ENCODE measurements at regions not wholly inside any gene's neighbourhood (a gene's known extent, or its start where the extent isn't known, plus 50 kb on each side); places are given as distances from the start of the nearest gene placed in this dataset.
"Not testable (repeated sequence)": the region's sequence is repeated elsewhere in the genome, so short reads cannot be mapped to it uniquely, and the experiment has no call there.

- not testable (repeated sequence) for H3K27ac ChIP-seq (ENCODE audit: low read depth, low read length, poor library complexity, severe bottlenecking); H3K4me1 ChIP-seq (ENCODE audit: insufficient read depth, low read length, severe bottlenecking); H3F3A ChIP-seq (ENCODE audit: insufficient read depth, low read length); H3K9me2 ChIP-seq (ENCODE audit: low read depth, low read length); H3K79me2 ChIP-seq (ENCODE audit: insufficient read depth, low read length); H3K9me3 ChIP-seq (ENCODE audit: low read length); H3K4me3 ChIP-seq (ENCODE audit: low read depth, low read length, poor library complexity, severe bottlenecking); H3K4me2 ChIP-seq (ENCODE audit: low read length); H3K27me3 ChIP-seq (ENCODE audit: insufficient read depth, low read length); H4K20me1 ChIP-seq (ENCODE audit: insufficient read depth, low read length); H2AFZ ChIP-seq (ENCODE audit: low read length); H3K36me3 ChIP-seq (ENCODE audit: insufficient read depth, low read length); H3K9ac ChIP-seq (ENCODE audit: low read length)
These were observed 76.2 kb upstream of the PDPR start for GRCh38 chr16:70037913-70038312.

- H3K27ac ChIP-seq (ENCODE audit: low read depth, low read length, poor library complexity, severe bottlenecking); H3K36me3 ChIP-seq (ENCODE audit: insufficient read depth, low read length); H2AFZ ChIP-seq (ENCODE audit: low read length); H3F3A ChIP-seq (ENCODE audit: insufficient read depth, low read length); H3K27me3 ChIP-seq (ENCODE audit: insufficient read depth, low read length); H3K4me3 ChIP-seq (ENCODE audit: low read depth, low read length, poor library complexity, severe bottlenecking); H4K20me1 ChIP-seq (ENCODE audit: insufficient read depth, low read length); H3K9me3 ChIP-seq (ENCODE audit: low read length); H3K79me2 ChIP-seq (ENCODE audit: insufficient read depth, low read length); H3K4me2 ChIP-seq (ENCODE audit: low read length); H3K4me1 ChIP-seq (ENCODE audit: insufficient read depth, low read length, severe bottlenecking); H3K9ac ChIP-seq (ENCODE audit: low read length); H3K9me2 ChIP-seq (ENCODE audit: low read depth, low read length): not testable (repeated sequence)
These were observed 73.6 kb upstream of the PDPR start for GRCh38 chr16:70040554-70040953.

- not testable (repeated sequence) for H3K4me3 ChIP-seq (ENCODE audit: low read depth, low read length, poor library complexity, severe bottlenecking); H4K20me1 ChIP-seq (ENCODE audit: insufficient read depth, low read length); H2AFZ ChIP-seq (ENCODE audit: low read length); H3K36me3 ChIP-seq (ENCODE audit: insufficient read depth, low read length); H3K4me2 ChIP-seq (ENCODE audit: low read length); H3K4me1 ChIP-seq (ENCODE audit: insufficient read depth, low read length, severe bottlenecking); H3K9me2 ChIP-seq (ENCODE audit: low read depth, low read length); H3K9me3 ChIP-seq (ENCODE audit: low read length); H3K27ac ChIP-seq (ENCODE audit: low read depth, low read length, poor library complexity, severe bottlenecking); H3K27me3 ChIP-seq (ENCODE audit: insufficient read depth, low read length); H3F3A ChIP-seq (ENCODE audit: insufficient read depth, low read length); H3K79me2 ChIP-seq (ENCODE audit: insufficient read depth, low read length); H3K9ac ChIP-seq (ENCODE audit: low read length)
These were observed 70.5 kb upstream of the PDPR start for GRCh38 chr16:70043538-70044067.

GRCh38 chr16:70046560-70046959, 67.6 kb upstream of the PDPR start:
- H3K79me2 ChIP-seq (ENCODE audit: insufficient read depth, low read length); H3K4me2 ChIP-seq (ENCODE audit: low read length); H3K9me3 ChIP-seq (ENCODE audit: low read length); H3K4me1 ChIP-seq (ENCODE audit: insufficient read depth, low read length, severe bottlenecking); H3F3A ChIP-seq (ENCODE audit: insufficient read depth, low read length); H3K36me3 ChIP-seq (ENCODE audit: insufficient read depth, low read length); H3K4me3 ChIP-seq (ENCODE audit: low read depth, low read length, poor library complexity, severe bottlenecking); H2AFZ ChIP-seq (ENCODE audit: low read length); H3K27ac ChIP-seq (ENCODE audit: low read depth, low read length, poor library complexity, severe bottlenecking); H3K9me2 ChIP-seq (ENCODE audit: low read depth, low read length); H3K27me3 ChIP-seq (ENCODE audit: insufficient read depth, low read length); H3K9ac ChIP-seq (ENCODE audit: low read length); H4K20me1 ChIP-seq (ENCODE audit: insufficient read depth, low read length): not testable (repeated sequence)

- H3K27ac ChIP-seq (ENCODE audit: low read depth, low read length, poor library complexity, severe bottlenecking); H3K9ac ChIP-seq (ENCODE audit: low read length); H3F3A ChIP-seq (ENCODE audit: insufficient read depth, low read length); H3K4me3 ChIP-seq (ENCODE audit: low read depth, low read length, poor library complexity, severe bottlenecking); H4K20me1 ChIP-seq (ENCODE audit: insufficient read depth, low read length); H3K79me2 ChIP-seq (ENCODE audit: insufficient read depth, low read length); H3K4me1 ChIP-seq (ENCODE audit: insufficient read depth, low read length, severe bottlenecking); H3K9me2 ChIP-seq (ENCODE audit: low read depth, low read length); H3K9me3 ChIP-seq (ENCODE audit: low read length); H3K36me3 ChIP-seq (ENCODE audit: insufficient read depth, low read length); H3K27me3 ChIP-seq (ENCODE audit: insufficient read depth, low read length); H3K4me2 ChIP-seq (ENCODE audit: low read length); H2AFZ ChIP-seq (ENCODE audit: low read length): not testable (repeated sequence)
These were observed 66.0 kb upstream of the PDPR start for GRCh38 chr16:70048083-70048482.

GRCh38 chr16:70058056-70058455, 56.1 kb upstream of the PDPR start:
- not testable (repeated sequence) for H3K9me2 ChIP-seq (ENCODE audit: low read depth, low read length); H3F3A ChIP-seq (ENCODE audit: insufficient read depth, low read length); H2AFZ ChIP-seq (ENCODE audit: low read length); H3K4me1 ChIP-seq (ENCODE audit: insufficient read depth, low read length, severe bottlenecking); H3K79me2 ChIP-seq (ENCODE audit: insufficient read depth, low read length); H3K27ac ChIP-seq (ENCODE audit: low read depth, low read length, poor library complexity, severe bottlenecking); H3K36me3 ChIP-seq (ENCODE audit: insufficient read depth, low read length); H3K9me3 ChIP-seq (ENCODE audit: low read length); H3K4me2 ChIP-seq (ENCODE audit: low read length); H3K27me3 ChIP-seq (ENCODE audit: insufficient read depth, low read length); H3K4me3 ChIP-seq (ENCODE audit: low read depth, low read length, poor library complexity, severe bottlenecking); H4K20me1 ChIP-seq (ENCODE audit: insufficient read depth, low read length); H3K9ac ChIP-seq (ENCODE audit: low read length)

GRCh38 chr16:70059429-70059828, 54.7 kb upstream of the PDPR start:
- not testable (repeated sequence) for H3K27ac ChIP-seq (ENCODE audit: low read depth, low read length, poor library complexity, severe bottlenecking); H3F3A ChIP-seq (ENCODE audit: insufficient read depth, low read length); H3K4me1 ChIP-seq (ENCODE audit: insufficient read depth, low read length, severe bottlenecking); H3K27me3 ChIP-seq (ENCODE audit: insufficient read depth, low read length); H3K36me3 ChIP-seq (ENCODE audit: insufficient read depth, low read length); H3K4me3 ChIP-seq (ENCODE audit: low read depth, low read length, poor library complexity, severe bottlenecking); H3K9ac ChIP-seq (ENCODE audit: low read length); H2AFZ ChIP-seq (ENCODE audit: low read length); H3K9me3 ChIP-seq (ENCODE audit: low read length); H3K79me2 ChIP-seq (ENCODE audit: insufficient read depth, low read length); H4K20me1 ChIP-seq (ENCODE audit: insufficient read depth, low read length); H3K9me2 ChIP-seq (ENCODE audit: low read depth, low read length); H3K4me2 ChIP-seq (ENCODE audit: low read length)

- H3K79me2 ChIP-seq (ENCODE audit: insufficient read depth, low read length); H4K20me1 ChIP-seq (ENCODE audit: insufficient read depth, low read length); H3F3A ChIP-seq (ENCODE audit: insufficient read depth, low read length); H3K9me2 ChIP-seq (ENCODE audit: low read depth, low read length); H3K4me1 ChIP-seq (ENCODE audit: insufficient read depth, low read length, severe bottlenecking); H3K4me3 ChIP-seq (ENCODE audit: low read depth, low read length, poor library complexity, severe bottlenecking); H3K27ac ChIP-seq (ENCODE audit: low read depth, low read length, poor library complexity, severe bottlenecking); H3K9me3 ChIP-seq (ENCODE audit: low read length); H3K27me3 ChIP-seq (ENCODE audit: insufficient read depth, low read length); H3K9ac ChIP-seq (ENCODE audit: low read length); H2AFZ ChIP-seq (ENCODE audit: low read length); H3K4me2 ChIP-seq (ENCODE audit: low read length); H3K36me3 ChIP-seq (ENCODE audit: insufficient read depth, low read length): not testable (repeated sequence)
These were observed 53.6 kb upstream of the PDPR start for GRCh38 chr16:70060521-70061027.
